Choroid plexus epithelial cell (primary cell): ENCODE measurements at regions not wholly inside any gene's neighbourhood (a gene's known extent, or its start where the extent isn't known, plus 50 kb on each side); places are given as distances from the start of the nearest gene placed in this dataset.

ENCODE experiments used
- DNase-seq: peaks from one replicate; pipeline ENCODE4 v3.0.0-alpha.2; 2010; ENCODE audit warnings: low read depth
- H3K4me3 ChIP-seq: 2 replicates; pipeline ENCODE4 v1.5.1; 2011; ENCODE audit warnings: low read depth, mild to moderate bottlenecking, control low read depth, low read length, moderate library complexity
- CTCF ChIP-seq: conservative IDR thresholded peaks from 2 replicates; pipeline ENCODE4 v1.5.1; 2011; ENCODE audit warnings: low read depth, mild to moderate bottlenecking, control low read depth, inconsistent platforms, low read length, moderate library complexity

GRCh38 chr20:52534616-52535015 lies 343.0 kb upstream of the ZFP64 start:
- no peak for DNase-seq
- no peak for TF ChIP-seq CTCF
- no peak overlapping the region for H3K4me3 ChIP-seq

GRCh38 chr20:52533401-52533800 lies 341.8 kb upstream of the ZFP64 start:
- DNase-seq = no peak
- no peak for TF ChIP-seq CTCF
- H3K4me3 ChIP-seq = no peak overlapping the region

GRCh38 chr20:52532674-52533073 lies 341.1 kb upstream of the ZFP64 start:
- no peak for TF ChIP-seq CTCF
- no peak for DNase-seq
- no peak overlapping the region for H3K4me3 ChIP-seq

GRCh38 chr20:52530571-52530970 lies 339.0 kb upstream of the ZFP64 start:
- no peak for DNase-seq
- no peak overlapping the region for H3K4me3 ChIP-seq
- TF ChIP-seq CTCF = no peak

GRCh38 chr20:52529826-52530225 lies 338.2 kb upstream of the ZFP64 start:
- TF ChIP-seq CTCF = no peak
- no peak for DNase-seq
- no peak overlapping the region for H3K4me3 ChIP-seq

- DNase-seq = no peak
- no peak for TF ChIP-seq CTCF
- no peak overlapping the region for H3K4me3 ChIP-seq
These were observed 333.3 kb upstream of the ZFP64 start for GRCh38 chr20:52524861-52525260.

- no peak overlapping the region for H3K4me3 ChIP-seq
- DNase-seq = no peak
- TF ChIP-seq CTCF = no peak
These were observed 327.2 kb upstream of the ZFP64 start for GRCh38 chr20:52518735-52519134.
